ENCODE measurements at regions not wholly inside any gene's neighbourhood (a gene's known extent, or its start where the extent isn't known, plus 50 kb on each side); places are given as distances from the start of the nearest gene placed in this dataset.
"Not testable (repeated sequence)": the region's sequence is repeated elsewhere in the genome, so short reads cannot be mapped to it uniquely, and the experiment has no call there.

DNA sequence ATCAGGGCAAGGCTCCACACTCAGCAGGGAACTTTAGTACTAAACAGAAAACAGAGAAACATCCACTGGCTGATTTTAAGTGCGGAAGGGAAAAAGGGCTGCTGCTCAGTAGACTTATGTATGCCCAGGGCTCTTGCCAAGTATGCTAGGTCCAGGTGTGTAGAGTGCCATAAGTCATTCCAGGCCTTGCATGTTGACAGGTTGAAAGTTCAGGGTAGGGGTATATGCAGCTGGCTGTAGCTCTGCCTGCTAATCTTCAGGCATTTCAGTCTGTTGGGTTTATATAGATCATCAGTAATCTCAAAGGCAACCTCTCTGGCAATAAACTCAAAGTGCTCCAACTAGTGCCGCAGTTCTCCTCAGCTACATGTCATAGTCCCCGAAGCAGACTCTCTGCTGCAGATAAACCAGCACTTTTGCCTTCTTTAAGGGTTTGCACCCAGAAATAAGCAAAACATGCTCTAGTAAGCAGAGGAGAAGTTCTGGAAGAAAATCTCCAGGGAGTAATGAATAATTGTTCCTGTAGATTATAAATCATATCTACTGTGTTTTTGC lies 134.9 kb upstream of the GRIA3 start:
- intact Hi-C loops (cut with micrococcal nuclease): no loop called here

DNA sequence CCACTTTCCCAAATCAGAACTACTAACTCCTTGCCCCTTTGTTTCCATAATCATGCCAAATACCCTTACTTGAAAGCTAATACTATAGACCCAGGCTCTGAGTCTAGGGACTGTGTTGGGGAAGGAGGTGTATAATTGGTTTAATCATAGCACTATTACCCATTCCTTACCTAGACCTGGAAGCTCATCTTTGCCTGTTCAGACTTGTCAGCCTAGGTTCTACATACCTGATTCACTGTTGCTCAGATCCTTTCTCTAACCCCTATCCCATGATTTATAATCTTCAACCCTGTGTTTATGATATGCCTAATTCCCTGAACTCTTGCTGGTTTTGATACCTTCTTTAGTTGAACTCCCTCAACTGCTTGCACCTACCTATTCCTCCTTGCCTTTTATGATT lies 123.1 kb upstream of the GRIA3 start:
- intact Hi-C loops (cut with micrococcal nuclease): no loop called here

DNA sequence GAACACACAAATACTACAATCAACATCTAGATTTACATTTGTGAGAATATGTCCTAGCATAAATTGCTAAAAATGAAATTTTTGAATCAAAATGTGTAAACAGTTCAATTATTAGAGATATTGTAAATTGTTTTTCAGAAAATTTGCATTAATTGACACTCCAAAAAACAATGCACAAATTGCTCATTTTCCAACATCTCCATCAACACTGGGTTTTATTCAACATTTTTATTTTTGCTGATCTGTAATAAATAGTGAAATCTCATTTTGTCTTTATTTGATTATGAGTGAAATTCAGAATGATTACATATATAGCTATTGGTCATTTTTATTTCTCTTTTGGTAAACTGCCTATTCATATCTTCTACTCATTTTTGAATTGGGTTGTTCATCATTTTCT lies 120.0 kb upstream of the GRIA3 start:
- intact Hi-C loops (cut with micrococcal nuclease): no loop called here

DNA sequence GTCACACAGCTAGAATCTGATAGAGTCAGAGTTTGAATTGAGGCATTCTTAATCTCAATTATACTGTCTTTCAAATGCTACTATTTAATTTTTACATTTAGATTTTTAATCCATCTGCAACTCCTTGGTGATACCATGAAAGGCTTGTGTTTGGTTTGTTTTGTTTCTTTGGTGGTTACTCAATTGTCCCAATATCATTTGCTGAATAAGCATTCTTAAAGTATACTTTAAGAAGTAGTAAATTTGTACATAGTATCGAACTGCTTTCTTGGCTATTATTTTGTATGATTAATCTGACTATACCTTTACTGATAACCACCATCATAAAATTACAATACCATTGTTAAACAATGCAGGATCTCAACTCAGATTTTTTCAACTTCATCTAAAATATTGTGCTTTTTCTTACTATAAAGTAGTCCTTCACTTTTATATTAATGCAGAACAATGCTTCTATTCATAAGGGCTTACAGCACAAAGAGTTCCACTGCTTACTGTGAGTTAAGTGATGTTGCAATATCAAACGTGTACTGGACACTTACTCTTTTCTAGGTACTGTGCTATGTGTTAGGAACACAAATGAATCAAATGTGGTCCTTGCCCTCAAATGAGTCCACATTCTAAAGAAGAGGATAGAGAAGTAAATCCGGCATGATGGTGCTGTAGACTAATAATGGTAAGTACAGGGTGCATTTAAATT lies 111.2 kb upstream of the GRIA3 start:
- intact Hi-C loops (cut with micrococcal nuclease): no loop called here

GRCh38 chrX:123075947-123076561 lies 108.0 kb upstream of the GRIA3 start:
- intact Hi-C loops (cut with micrococcal nuclease): no loop called here

DNA sequence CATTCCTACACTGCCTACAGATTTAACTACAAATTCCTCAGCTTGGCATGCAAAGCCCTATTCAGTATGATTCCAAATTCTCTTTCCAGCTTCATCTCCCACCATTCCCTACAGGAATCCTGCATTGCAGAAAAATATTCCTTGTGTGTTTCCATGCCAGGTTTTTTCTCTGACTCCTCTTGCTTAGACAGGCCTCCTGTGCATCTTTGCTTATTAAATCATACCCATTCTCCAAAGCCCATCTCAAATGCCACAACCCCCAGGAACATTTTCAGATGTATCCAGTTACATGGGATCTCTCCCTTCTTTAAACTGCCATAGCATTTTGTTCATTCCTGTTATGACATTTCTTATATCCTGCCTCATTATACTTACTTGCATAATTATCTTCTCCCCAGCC lies 106.4 kb upstream of the GRIA3 start:
- intact Hi-C loops (cut with micrococcal nuclease): no loop called here

GRCh38 chrX:123080065-123080464 lies 104.0 kb upstream of the GRIA3 start:
- intact Hi-C loops (cut with micrococcal nuclease): no loop called here

DNA sequence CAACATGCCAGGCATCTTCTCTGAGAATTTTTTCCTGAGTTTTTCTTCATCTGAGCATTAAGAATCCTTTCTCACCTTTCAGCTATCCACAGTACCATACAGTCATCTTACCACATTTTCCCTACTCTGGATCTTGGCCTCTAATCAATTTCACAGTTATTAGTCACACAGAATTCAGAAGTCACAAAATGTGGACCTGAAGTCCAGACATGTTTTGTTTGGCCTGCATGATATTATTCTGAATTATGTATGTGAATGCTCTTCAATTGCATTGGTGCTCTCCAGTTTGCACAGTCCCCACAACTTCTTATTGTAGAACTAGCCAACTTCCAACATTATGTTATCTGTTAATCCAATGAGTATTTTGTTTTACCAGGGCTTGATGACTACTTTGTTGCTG lies 102.3 kb upstream of the GRIA3 start:
- intact Hi-C loops (cut with micrococcal nuclease): no loop called here

GRCh38 chrX:123083924-123084323 lies 100.2 kb upstream of the GRIA3 start:
- intact Hi-C loops (cut with micrococcal nuclease): no loop called here

GRCh38 chrX:123084797-123085196 lies 99.3 kb upstream of the GRIA3 start:
- intact Hi-C loops (cut with micrococcal nuclease): no loop called here

DNA sequence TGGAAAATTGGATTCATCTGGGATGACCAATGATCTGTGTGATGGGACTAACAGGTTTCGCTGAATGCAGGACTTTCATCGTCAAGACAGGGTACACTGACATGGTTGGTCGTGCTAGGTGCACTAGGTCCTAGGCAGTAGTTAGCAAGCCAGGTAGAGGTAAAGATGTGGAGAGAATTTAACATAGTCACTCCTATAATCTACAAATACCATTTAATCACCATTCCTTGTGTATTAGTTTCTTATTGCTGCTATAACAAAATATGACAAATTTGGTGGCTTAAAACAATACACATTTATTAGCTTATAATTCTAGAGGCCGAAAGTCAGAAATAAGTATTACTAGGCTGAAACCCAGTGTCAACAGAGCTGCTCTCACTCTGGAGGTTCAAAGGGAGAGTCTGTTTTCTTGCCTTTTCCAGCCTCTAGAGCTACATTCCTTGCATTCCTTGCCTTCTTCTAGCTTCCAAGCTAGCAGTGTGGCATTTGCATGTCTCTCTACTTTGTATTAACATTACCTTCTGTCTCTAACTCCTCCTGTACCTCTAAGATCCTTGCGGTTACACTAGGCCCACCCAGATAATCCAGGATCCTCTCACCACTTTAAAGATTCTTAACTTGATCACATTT lies 98.7 kb upstream of the GRIA3 start:
- intact Hi-C loops (cut with micrococcal nuclease): no loop called here

DNA sequence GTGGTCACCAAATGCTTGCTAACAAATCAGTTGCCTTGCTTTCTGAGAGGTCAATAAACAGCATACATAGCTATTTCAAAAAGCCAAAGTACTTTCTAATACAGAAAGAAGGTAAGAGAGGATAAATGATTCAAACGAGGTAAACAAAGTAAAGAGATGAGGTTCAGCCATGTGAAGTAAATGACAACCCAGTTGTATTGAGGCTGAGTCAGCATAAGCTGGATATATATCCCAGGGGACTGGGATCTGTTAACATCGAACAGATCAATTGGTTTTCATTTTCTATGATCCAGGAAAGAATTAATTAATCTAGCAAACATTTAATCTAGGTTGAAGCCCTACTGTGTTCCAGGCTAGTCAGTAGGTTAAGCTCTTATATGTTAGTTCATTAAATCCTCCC lies 97.3 kb upstream of the GRIA3 start:
- intact Hi-C loops (cut with micrococcal nuclease): no loop called here

DNA sequence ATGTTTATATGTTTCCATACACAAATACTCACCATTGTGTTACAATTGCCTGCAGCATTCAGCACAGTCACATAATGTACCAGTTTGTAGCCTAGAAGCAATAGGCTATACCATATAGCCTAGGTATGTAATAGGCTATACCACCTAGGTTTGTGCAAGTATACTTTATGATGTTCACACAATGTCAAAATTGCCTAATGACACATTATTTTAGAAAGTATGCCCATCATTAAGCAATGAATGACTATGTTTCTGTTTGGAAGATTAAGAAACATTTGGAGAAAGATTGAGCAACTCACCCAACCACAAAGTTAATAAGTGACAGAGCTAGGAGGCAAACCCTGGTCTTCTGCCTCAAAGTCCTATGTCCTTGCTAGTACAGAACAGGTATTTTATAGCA lies 96.8 kb upstream of the GRIA3 start:
- intact Hi-C loops (cut with micrococcal nuclease): no loop called here

DNA sequence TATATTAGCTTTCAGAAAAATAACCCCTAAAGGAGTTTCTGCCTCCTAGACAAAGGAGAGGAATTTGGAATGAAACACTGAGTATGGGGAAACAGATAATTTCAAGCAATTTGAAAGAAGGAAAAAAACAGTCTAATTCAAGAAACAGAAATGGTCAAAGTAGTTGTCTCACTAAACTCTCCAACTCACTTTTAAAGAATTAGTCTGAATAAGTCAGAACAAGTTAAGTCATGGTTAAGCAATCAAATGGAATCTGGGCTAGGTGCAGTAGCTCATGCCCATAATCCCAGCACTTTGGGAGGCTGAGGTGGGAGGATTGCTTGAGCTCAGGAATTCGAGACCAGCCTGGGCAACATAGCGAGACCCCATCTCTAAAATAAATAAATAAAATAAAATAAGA lies 95.7 kb upstream of the GRIA3 start:
- intact Hi-C loops (cut with micrococcal nuclease): no loop called here

- intact Hi-C loops (cut with micrococcal nuclease): no loop called here
Observed at GRCh38 chrX:123088930-123089329, 95.1 kb upstream of the GRIA3 start.

DNA sequence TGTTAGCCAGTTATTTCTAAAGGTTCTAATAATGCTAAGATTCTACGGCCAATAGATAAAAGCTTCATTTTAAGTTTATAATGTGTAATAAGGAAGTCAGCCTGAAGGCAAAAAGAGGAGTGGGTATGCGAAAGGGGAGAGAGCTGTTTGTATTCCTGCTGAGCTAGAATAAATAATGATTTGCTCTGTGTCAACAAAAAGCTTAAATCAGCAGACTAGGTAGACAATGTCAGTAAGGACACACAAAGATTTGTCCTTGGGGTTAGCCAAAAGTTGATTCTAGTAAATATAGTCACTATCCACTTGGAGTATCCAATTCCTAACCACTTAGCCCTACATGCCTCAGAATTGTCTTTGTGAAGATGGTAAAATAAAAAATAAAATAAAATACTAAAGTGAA lies 90.3 kb upstream of the GRIA3 start:
- intact Hi-C loops (cut with micrococcal nuclease): no loop called here

GRCh38 chrX:123108513-123109427 lies 75.3 kb upstream of the GRIA3 start:
- intact Hi-C loops (cut with micrococcal nuclease): no loop called here

- intact Hi-C loops (cut with micrococcal nuclease): no loop called here
Observed at GRCh38 chrX:123121241-123121640, 62.8 kb upstream of the GRIA3 start.

DNA sequence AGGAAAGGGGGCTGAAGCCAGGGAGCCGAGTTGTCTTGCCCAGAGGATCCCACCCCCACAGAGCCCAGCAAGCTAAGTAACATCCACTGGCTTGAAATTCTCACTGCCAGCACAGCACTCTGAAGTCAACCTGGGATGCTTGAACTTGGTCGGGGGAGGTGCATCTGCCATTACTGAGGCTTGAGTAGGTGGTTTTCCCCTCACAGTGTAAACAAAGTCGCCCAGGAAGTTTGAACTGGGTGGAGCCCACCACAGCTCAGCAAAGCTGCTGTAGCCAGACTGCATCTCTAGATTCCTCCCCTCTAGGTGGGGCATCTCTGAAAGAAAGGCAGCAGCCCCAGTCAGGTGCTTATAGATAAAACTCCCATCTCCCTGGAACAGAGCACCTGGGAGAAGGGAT lies 54.3 kb upstream of the GRIA3 start:
- intact Hi-C loops (cut with micrococcal nuclease): not testable (repeated sequence)

Data from T-helper 1 cell treated with Interleukin-12 subunit alpha and Interleukin-12 subunit beta and Interleukin-4 antibody, amounts not matched to agents 30 ng/mL and 1 ng/mL, for 36 hours (primary cell).